ENCODE measurements at regions not wholly inside any gene's neighbourhood (a gene's known extent, or its start where the extent isn't known, plus 50 kb on each side); places are given as distances from the start of the nearest gene placed in this dataset.

DNA sequence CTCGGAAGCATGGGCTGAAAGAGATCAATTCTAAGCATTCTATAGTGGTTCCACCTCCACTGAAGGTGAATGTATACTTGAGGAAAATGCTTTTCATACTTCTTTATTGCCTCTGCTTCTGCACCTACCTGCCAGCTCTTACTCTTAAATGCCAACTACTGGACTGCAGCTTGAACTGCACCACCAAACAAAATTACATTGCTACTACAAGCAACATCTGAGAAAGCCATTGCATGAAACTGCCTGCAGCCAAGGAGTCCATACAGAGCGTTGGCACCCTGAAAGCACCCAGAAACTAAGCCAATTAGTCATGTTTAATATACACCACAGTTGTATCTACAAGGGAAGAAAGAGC lies 440.9 kb downstream of the BTBD3 start:
- Mint-ChIP-seq H3K9me3 (ENCODE audit: insufficient read depth) (no peaks in the 10 kb centered on the region), H3K27me3 (no peaks in the 10 kb centered on the region), H3K4me3 (no peak overlapping the region), H3K27ac (no peak overlapping the region), H3K4me1 (no peaks in the 10 kb centered on the region)
- no peaks in the 10 kb centered on the region for H3K4me1 ChIP-seq (ENCODE audit: control insufficient read depth in 2 of 2, insufficient read depth in 2 of 2, low read length in 2 of 2)
- H3K9me3 ChIP-seq (ENCODE audit: control extremely low read depth in 1 of 3, control insufficient read depth in 2 of 3, insufficient read depth in 1 of 3, low read length in 2 of 3) = peaks cover 0 to 16% (median 0%) of the 10 kb centered on the region in 3 donors
- no peak overlapping the region for H3K4me3 ChIP-seq (ENCODE audit: control extremely low read depth in 1 of 5, extremely low read depth in 1 of 5, insufficient read depth in 1 of 5, low read depth in 2 of 5, low read length in 4 of 5)
- no peaks in the 10 kb centered on the region for H3K36me3 ChIP-seq (replicated peaks in 1 of 2; ENCODE audit: control extremely low read depth in 1 of 2, control insufficient read depth in 1 of 2, extremely low read depth in 1 of 2, insufficient read depth in 2 of 2, low read length in 1 of 2)
- no peak overlapping the region for H3K4me2 ChIP-seq (replicated peaks; ENCODE audit: low read depth, low read length, poor library complexity, severe bottlenecking)
- POLR2A ChIA-PET = no interaction called here
- TF ChIP-seq EZH2 (IDR thresholded peaks at IDR 0.05; ENCODE audit: borderline replicate concordance, insufficient read depth, low read depth, low read length, poor library complexity, severe bottlenecking) = no peak
- TF ChIP-seq, protein P1, sequence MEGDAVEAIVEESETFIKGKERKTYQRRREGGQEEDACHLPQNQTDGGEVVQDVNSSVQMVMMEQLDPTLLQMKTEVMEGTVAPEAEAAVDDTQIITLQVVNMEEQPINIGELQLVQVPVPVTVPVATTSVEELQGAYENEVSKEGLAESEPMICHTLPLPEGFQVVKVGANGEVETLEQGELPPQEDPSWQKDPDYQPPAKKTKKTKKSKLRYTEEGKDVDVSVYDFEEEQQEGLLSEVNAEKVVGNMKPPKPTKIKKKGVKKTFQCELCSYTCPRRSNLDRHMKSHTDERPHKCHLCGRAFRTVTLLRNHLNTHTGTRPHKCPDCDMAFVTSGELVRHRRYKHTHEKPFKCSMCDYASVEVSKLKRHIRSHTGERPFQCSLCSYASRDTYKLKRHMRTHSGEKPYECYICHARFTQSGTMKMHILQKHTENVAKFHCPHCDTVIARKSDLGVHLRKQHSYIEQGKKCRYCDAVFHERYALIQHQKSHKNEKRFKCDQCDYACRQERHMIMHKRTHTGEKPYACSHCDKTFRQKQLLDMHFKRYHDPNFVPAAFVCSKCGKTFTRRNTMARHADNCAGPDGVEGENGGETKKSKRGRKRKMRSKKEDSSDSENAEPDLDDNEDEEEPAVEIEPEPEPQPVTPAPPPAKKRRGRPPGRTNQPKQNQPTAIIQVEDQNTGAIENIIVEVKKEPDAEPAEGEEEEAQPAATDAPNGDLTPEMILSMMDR (IDR thresholded peaks at IDR 0.05) = no peak
- H4K20me1 ChIP-seq (ENCODE audit: control insufficient read depth, insufficient read depth, low read length, poor library complexity, severe bottlenecking) = no peaks in the 10 kb centered on the region
- CTCF ChIA-PET = no interaction called here
- no peak for DNase-seq
- no peak overlapping the region for H2AFZ ChIP-seq (ENCODE audit: insufficient read depth, low read depth, low read length, poor library complexity, severe bottlenecking)
- 80% methylated on average over 1 of the region's 2 CpGs for WGBS (ENCODE audit: insufficient coverage)
- intact Hi-C loops (cut with micrococcal nuclease) = no loop called here
- no peak overlapping the region for H3K9ac ChIP-seq (ENCODE audit: low read length)
- no peak for ATAC-seq (ENCODE audit: low read depth)
- H3K79me2 ChIP-seq (ENCODE audit: control insufficient read depth, insufficient read depth, low read length) = no peaks in the 10 kb centered on the region
- no peaks in the 10 kb centered on the region for H3K27me3 ChIP-seq (replicated peaks in 1 of 4; ENCODE audit: control extremely low read depth in 1 of 4, control insufficient read depth in 3 of 4, insufficient read depth in 4 of 4, low read length in 3 of 4)
- no peak overlapping the region for H3K27ac ChIP-seq (ENCODE audit: low read length in 2 of 2)

GRCh38 chr20:12371990-12372389 lies 454.3 kb downstream of the BTBD3 start:
- intact Hi-C loops (cut with micrococcal nuclease) = no loop called here
- 0% methylated on average over 1 of the region's 1 CpG for WGBS (ENCODE audit: insufficient coverage)
- CTCF ChIA-PET = no interaction called here

More at GRCh38 chr20:12371990-12372389, 454.3 kb downstream of the BTBD3 start:
- Mint-ChIP-seq H3K27me3 (no peaks in the 10 kb centered on the region), H3K9me3 (ENCODE audit: insufficient read depth) (no peaks in the 10 kb centered on the region), H3K27ac (no peak overlapping the region), H3K4me3 (no peak overlapping the region), H3K4me1 (no peaks in the 10 kb centered on the region)
- POLR2A ChIA-PET = no interaction called here
- no peaks in the 10 kb centered on the region for H3K36me3 ChIP-seq (replicated peaks in 1 of 2; ENCODE audit: control extremely low read depth in 1 of 2, control insufficient read depth in 1 of 2, extremely low read depth in 1 of 2, insufficient read depth in 2 of 2, low read length in 1 of 2)
- H3K4me2 ChIP-seq (replicated peaks; ENCODE audit: low read depth, low read length, poor library complexity, severe bottlenecking) = no peak overlapping the region
- H3K27ac ChIP-seq (ENCODE audit: low read length in 2 of 2) = no peak overlapping the region
- H4K20me1 ChIP-seq (ENCODE audit: control insufficient read depth, insufficient read depth, low read length, poor library complexity, severe bottlenecking) = no peaks in the 10 kb centered on the region
- H3K4me3 ChIP-seq (ENCODE audit: control extremely low read depth in 1 of 5, extremely low read depth in 1 of 5, insufficient read depth in 1 of 5, low read depth in 2 of 5, low read length in 4 of 5) = no peak overlapping the region
- no peak overlapping the region for H2AFZ ChIP-seq (ENCODE audit: insufficient read depth, low read depth, low read length, poor library complexity, severe bottlenecking)
- ATAC-seq (ENCODE audit: low read depth) (no peak), DNase-seq (no peak)
- no peaks in the 10 kb centered on the region for H3K27me3 ChIP-seq (replicated peaks in 1 of 4; ENCODE audit: control extremely low read depth in 1 of 4, control insufficient read depth in 3 of 4, insufficient read depth in 4 of 4, low read length in 3 of 4)
- H3K9ac ChIP-seq (ENCODE audit: low read length) = no peak overlapping the region
- TF ChIP-seq EZH2 (IDR thresholded peaks at IDR 0.05; ENCODE audit: borderline replicate concordance, insufficient read depth, low read depth, low read length, poor library complexity, severe bottlenecking) = no peak
- TF ChIP-seq, protein P1 (IDR thresholded peaks at IDR 0.05) = no peak
- H3K79me2 ChIP-seq (ENCODE audit: control insufficient read depth, insufficient read depth, low read length) = no peaks in the 10 kb centered on the region
- H3K9me3 ChIP-seq (ENCODE audit: control extremely low read depth in 1 of 3, control insufficient read depth in 2 of 3, insufficient read depth in 1 of 3, low read length in 2 of 3) = no peaks in the 10 kb centered on the region
- no peaks in the 10 kb centered on the region for H3K4me1 ChIP-seq (ENCODE audit: control insufficient read depth in 2 of 2, insufficient read depth in 2 of 2, low read length in 2 of 2)

Measured in B cell (primary cell).